WERI-Rb-1 (cell line): ENCODE measurements at regions not wholly inside any gene's neighbourhood (a gene's known extent, or its start where the extent isn't known, plus 50 kb on each side); places are given as distances from the start of the nearest gene placed in this dataset.

Experiments
- DNase-seq: peaks from one replicate; pipeline ENCODE4 v3.0.0-alpha.2; 2020
- H3K27ac ChIP-seq: fragments of 250-450 bp; sonication (Bioruptor Pico); 2 replicates; pipeline ENCODE4 v1.5.1; 2020; ENCODE audit warnings: mild to moderate bottlenecking, moderate library complexity
- H3K27me3 ChIP-seq: fragments of 250-450 bp; sonication (Bioruptor Pico); 2 replicates; pipeline ENCODE4 v1.5.1; 2021; ENCODE audit warnings: mild to moderate bottlenecking, low read depth, moderate library complexity; ENCODE audit not compliant: insufficient read depth, severe bottlenecking
- H3K36me3 ChIP-seq: fragments of 250-450 bp; sonication (Bioruptor Pico); 2 replicates; pipeline ENCODE4 v1.5.1; 2020; ENCODE audit warnings: mild to moderate bottlenecking, moderate library complexity
- H3K4me3 ChIP-seq: 2 replicates; pipeline ENCODE4 v1.5.1; 2011; ENCODE audit warnings: low read depth, mild to moderate bottlenecking, control low read depth, low read length
- H3K9me3 ChIP-seq: fragments of 250-450 bp; sonication (Bioruptor Pico); 2 replicates; pipeline ENCODE4 v1.5.1; 2021; ENCODE audit warnings: mild to moderate bottlenecking, moderate library complexity; ENCODE audit not compliant: severe bottlenecking
- TF ChIP-seq, protein P1 (sequence below): IDR thresholded peaks from 2 replicates; pipeline ENCODE4 v1.5.1; 2011; ENCODE audit warnings: low read depth, mild to moderate bottlenecking, control low read depth, inconsistent platforms, low read length

DNA sequence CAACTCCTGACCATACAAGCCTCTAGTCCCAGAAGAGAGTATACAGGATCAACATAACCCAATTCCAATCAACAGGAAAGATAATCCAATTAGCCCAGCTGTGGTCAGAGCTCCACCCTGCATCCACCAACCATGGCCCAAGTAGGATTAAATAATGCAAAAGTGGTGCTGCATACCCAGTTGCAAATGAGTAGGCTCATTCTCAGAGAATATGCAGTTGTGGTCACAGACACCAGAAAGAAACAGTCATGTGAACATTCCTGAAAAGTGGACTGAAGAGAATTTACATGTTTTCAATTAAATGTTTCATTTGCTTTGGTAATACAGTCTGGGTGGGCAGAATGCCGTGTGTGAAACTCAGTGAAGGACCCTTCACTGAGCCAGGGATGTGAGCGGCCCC, 167.2 kb upstream of the BMP4 start:
- no peak overlapping the region for H3K27ac ChIP-seq

DNA sequence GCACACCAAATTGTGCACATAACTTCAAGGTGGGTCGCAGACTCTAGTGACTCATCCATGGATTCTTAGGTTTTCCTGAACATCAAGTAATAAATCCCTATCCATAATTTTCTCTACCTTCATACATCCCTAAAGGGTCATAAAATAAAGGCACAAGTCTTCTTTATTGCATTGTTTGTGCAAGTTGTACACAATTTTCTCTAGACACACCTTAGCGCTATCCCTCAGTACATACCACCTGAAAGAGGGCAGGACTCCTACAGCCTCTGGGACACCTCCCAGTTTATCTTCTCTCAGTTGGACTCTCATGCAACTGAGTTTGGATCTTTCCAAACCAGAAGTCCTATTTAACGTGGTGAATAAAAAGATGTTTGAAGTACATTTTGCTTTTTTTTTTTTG, 168.5 kb upstream of the BMP4 start:
- H3K36me3 ChIP-seq, result no peaks in the 10 kb centered on the region

More for the DNA sequence above, 167.2 kb upstream of the BMP4 start:
- no peak for DNase-seq
- no peaks in the 10 kb centered on the region for H3K9me3 ChIP-seq
- no peaks in the 10 kb centered on the region for H3K36me3 ChIP-seq
- H3K27me3 ChIP-seq, result peaks cover 53% of the 10 kb centered on the region
- no peak overlapping the region for H3K4me3 ChIP-seq
- TF ChIP-seq, protein P1, sequence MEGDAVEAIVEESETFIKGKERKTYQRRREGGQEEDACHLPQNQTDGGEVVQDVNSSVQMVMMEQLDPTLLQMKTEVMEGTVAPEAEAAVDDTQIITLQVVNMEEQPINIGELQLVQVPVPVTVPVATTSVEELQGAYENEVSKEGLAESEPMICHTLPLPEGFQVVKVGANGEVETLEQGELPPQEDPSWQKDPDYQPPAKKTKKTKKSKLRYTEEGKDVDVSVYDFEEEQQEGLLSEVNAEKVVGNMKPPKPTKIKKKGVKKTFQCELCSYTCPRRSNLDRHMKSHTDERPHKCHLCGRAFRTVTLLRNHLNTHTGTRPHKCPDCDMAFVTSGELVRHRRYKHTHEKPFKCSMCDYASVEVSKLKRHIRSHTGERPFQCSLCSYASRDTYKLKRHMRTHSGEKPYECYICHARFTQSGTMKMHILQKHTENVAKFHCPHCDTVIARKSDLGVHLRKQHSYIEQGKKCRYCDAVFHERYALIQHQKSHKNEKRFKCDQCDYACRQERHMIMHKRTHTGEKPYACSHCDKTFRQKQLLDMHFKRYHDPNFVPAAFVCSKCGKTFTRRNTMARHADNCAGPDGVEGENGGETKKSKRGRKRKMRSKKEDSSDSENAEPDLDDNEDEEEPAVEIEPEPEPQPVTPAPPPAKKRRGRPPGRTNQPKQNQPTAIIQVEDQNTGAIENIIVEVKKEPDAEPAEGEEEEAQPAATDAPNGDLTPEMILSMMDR, result no peak

DNA sequence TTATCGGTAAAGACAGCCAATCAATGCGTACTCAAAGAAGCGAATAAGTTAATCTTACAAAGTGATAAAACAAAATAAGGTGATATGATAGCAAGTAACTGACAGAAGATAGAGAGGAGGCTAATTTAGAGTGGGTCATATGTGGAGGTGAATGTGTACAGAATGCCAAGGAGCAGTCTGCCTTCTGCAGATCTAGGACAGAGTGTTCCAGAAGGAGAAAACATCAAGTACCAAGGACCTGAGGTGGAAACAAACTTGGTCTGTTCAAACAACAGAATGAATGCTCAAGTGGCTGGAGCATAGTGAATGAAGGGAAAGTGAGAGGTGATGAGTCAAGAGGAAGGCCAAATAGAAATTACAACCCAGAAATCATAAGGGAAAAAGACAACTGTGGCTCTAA, 170.3 kb upstream of the BMP4 start:
- DNase-seq, result no peak
- Histone ChIP-seq H3K4me3 (no peak overlapping the region), H3K27me3 (peaks cover 33% of the 10 kb centered on the region), H3K36me3 (no peaks in the 10 kb centered on the region), H3K27ac (no peak overlapping the region), H3K9me3 (no peaks in the 10 kb centered on the region)
- TF ChIP-seq, protein P1, result no peak

More for the DNA sequence above, 168.5 kb upstream of the BMP4 start:
- Histone ChIP-seq H3K4me3 (no peak overlapping the region), H3K27ac (no peak overlapping the region), H3K9me3 (no peaks in the 10 kb centered on the region), H3K27me3 (peaks cover 47% of the 10 kb centered on the region)
- DNase-seq, result no peak
- TF ChIP-seq, protein P1, result no peak

DNA sequence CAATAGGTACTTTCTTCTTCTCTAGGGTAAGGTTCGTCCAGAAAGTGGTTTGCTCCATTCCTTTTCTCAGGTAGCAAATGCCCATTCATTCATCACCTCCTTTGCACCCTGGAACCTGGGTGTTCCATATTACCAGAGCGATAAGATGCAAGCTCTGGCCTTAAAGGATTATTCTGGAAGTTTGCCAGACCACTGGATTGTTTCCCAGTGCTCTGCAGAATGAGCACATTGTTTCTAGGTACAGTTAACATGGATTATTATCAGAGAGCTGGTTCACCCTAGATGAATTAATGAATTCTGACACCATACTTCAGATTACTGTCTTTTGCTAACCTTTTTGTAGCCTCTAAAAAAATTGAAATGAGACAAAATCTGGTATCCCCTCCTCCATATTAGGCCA, 170.9 kb upstream of the BMP4 start:
- Histone ChIP-seq H3K27ac (no peak overlapping the region), H3K36me3 (no peaks in the 10 kb centered on the region), H3K4me3 (no peak overlapping the region), H3K9me3 (no peaks in the 10 kb centered on the region), H3K27me3 (peaks cover 33% of the 10 kb centered on the region)
- TF ChIP-seq, protein P1, result no peak
- DNase-seq, result no peak

DNA sequence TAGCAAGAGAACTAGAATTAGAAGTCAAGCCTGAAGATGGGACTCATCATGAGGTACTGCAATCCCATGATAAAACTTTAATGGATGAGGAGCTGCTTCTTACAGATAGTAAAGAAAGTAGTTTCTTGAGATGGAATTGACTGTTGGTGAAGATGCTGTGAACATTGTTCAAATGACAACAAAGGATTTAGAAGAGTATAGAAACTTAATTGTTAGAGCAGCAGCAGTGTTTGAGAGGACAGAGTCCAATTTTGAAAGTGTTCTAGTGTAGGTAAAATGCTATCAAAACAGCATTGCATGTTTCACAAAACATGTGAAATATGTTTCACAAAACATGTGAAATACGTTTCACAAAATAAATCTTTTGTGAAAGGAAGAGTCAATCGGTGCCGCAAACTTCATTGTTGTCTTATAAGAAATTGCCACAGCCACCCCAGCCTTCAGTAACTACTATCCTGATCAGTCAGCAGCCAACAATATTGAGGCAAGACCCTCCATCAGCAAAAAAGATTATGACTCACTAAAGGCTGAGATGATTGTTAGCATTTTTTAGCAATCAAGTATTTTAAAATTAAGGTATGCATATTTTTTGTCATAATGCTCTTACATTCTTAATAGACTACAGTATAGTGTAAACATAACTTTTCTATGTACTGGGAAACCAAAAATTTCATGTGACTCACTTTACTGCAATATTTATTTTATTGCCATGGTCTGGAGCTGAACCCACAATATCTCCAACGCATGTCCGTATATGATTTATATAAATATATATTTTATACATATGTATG, 173.4 kb upstream of the BMP4 start:
- no peaks in the 10 kb centered on the region for H3K9me3 ChIP-seq
- no peak for DNase-seq
- TF ChIP-seq, protein P1, result no peak
- peaks cover 33% of the 10 kb centered on the region for H3K27me3 ChIP-seq
- H3K4me3 ChIP-seq, result no peak overlapping the region
- H3K36me3 ChIP-seq, result no peaks in the 10 kb centered on the region
- no peak overlapping the region for H3K27ac ChIP-seq

DNA sequence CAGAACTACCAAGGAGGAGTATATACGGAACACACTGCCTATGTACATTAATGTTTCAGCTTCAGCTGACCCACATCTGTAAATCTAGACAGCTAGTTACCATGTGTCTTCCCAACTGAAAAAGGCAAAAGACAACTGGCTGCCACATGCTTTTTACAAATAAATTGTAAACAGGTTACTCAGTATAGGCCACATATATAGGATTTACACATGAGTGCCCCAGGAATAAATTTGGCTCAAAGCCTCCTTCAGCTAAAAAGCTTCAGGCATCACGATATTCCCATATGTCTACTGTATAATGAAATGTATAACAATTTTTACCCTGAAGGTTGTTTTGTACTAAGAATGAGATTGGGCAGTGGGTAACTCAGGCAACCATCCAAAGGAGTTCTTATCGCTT, 175.9 kb upstream of the BMP4 start:
- DNase-seq, result no peak
- no peak overlapping the region for H3K27ac ChIP-seq
- H3K27me3 ChIP-seq, result peaks cover 28% of the 10 kb centered on the region
- no peaks in the 10 kb centered on the region for H3K36me3 ChIP-seq
- TF ChIP-seq, protein P1, result no peak
- no peaks in the 10 kb centered on the region for H3K9me3 ChIP-seq
- H3K4me3 ChIP-seq, result no peak overlapping the region
